NCI-H1417 (cell line): ENCODE measurements at regions not wholly inside any gene's neighbourhood (a gene's known extent, or its start where the extent isn't known, plus 50 kb on each side); places are given as distances from the start of the nearest gene placed in this dataset.
"Not testable (repeated sequence)": the region's sequence is repeated elsewhere in the genome, so short reads cannot be mapped to it uniquely, and the experiment has no call there.

Experiments
- DNase-seq, 3 experiments: peaks; one replicate each; lab custom pipeline; 2025; lab: John Stamatoyannopoulos, UW

- DNase-seq = not testable (repeated sequence)
Measured at GRCh38 chr2:87263868-87264518, 242.3 kb upstream of the PLGLB1 start.

DNA sequence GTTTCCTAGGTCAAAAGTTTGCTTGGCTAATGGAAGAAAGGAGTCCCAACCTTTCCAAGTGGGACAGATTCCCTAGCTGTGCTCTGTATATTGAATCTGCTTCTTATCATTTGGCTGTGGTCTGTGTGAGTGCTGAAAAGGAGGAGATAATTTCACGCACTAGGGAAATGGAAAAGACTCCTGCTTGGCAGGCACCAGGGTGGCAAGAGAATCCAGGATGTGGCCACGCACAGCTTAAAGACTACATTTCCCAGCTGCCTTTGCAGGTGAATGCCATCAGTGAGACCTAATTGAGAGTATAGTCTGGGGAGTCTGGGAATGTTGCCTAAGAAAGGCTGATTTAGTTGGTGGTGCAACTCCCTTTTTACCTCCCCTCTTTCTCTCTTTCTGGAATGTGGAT lies 253.5 kb upstream of the PLGLB1 start:
- DNase-seq = not testable (repeated sequence)

DNA sequence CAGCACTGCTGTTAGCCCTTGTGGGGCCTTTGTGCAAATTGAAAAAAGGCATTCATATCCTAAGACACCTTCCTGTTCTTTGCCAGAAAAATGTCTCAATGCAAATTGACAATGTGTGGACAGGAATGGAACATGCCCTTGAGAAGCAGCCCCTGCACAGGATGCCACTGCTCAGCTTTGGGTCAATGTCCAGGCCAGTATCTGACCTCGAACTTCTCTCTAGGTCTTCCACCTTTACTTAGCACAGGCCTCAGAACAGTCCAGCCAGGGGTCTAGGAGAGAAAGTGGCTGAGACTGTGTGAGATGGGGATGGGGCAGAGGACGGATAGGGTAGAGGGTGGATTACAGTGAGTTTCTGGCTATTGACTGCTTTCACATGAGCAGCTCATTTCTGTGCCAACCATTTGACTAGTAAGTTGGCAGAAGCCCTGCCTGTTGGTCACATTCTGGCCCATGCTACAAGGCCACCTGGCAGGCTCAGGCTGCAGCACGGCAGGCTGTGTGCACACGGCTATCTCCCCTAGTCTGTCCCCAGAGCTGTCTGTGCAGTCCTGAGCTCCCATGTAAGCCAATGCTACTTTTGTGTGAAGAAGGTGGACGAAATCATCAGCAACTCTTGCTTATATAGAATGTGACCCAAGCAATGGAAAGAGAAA lies 254.5 kb upstream of the PLGLB1 start:
- not testable (repeated sequence) for DNase-seq

GRCh38 chr2:87276673-87277072 lies 255.0 kb upstream of the PLGLB1 start:
- DNase-seq = not testable (repeated sequence)

DNA sequence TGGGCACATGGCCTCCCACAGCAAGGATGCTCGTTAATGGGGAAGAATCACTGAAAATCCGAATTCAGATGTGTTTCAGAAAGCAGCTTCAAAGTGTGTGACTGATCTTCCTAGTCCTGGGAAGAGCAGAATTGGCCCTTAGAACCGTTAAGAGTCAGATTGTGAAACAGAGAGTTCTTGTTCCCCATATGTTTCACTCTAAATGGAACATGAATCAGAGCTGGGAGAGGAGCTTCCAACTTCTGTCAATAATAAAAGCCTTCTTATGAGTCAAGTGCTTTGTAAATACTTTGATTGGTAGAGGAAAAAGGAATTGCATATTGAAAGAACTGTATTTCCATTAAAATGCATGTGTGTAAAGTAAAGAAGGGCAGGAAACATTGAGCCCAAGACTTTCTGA lies 256.1 kb upstream of the PLGLB1 start:
- DNase-seq = not testable (repeated sequence)

DNA sequence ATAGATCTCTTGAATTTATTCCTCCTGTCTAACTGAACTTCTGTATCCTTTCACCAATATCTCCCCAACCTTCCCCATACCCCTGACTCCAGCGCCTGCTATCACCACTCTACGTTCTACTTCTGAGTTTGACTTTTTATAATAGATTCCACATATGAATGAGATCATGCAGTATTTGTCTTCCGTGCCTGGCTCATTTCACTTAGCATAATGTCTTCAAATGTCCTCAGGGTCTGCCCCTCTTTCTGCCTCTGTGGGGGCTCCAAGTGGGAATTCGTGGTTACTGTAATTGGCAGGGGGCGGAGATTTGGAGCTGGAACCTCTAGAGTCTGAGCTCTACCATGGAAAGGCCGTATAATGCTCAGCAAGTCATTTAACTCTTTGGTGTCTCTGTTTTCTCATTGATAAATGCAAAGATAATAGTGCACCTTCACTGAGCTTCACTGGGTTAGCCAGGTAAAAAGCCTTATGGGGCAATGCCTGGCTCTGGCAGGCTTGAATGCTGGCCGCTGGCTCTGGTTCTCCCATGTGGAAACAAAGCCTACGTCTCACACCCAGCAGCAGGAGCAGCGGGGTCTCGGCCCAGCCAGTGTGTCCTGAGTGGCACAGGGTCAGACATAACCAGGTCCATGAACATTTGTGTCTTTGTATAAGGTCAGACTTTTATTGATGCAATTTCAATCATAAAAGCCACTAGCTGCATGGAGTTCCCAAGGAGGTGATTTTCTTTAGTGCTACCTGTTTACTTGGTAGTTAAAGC lies 259.1 kb upstream of the PLGLB1 start:
- DNase-seq = not testable (repeated sequence)

DNA sequence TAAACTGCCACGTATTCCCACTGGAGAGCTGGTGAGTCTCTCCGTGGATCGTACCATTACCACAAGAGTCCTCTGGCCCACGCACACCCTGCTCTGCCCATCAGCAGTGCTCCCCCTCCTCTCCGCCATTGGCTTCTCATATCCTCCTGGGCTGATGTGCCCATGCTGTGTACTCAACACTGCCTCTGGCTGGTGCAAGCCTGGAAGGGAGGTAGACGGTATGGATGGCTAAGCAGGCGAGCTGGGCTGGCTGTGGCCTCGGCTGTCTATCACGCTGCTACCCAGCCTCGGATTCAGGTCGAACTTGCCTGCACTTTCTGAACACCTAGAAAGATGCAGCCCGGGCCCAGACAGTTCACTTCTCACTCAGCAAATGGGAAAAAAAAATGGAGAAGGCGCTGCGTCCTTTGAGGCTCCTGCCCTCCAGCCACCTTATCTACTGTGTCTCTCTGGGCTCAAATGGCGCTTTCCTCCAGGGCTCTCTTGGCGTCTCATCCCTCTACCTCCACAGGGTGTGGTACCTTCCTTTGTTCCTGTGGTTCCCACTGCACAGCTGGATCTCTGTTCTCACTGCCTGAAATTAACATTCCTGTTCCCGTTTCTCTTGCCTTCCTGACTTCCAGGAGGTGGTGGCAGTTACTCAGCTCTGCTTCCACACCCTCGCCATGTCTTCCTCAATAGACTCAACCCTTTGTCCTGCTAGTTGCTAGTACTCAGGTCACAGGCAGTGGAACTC lies 262.3 kb upstream of the PLGLB1 start:
- DNase-seq = not testable (repeated sequence)

DNA sequence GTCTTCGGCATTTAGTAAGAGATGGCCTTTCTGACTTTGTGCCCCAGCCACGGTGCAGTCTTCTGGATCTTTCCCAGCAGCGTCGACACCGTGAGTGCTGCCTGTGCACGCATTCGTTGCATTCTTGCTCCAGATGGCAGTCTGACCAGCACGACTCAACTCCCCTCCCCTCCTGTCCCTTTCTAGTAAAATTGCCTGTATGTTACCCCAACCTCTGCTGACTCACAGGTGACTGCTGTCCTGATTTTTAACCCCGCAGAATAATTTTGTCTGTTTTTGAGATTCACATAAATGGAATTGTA lies 262.8 kb upstream of the PLGLB1 start:
- DNase-seq = not testable (repeated sequence)

GRCh38 chr2:87285139-87285538 lies 263.5 kb upstream of the PLGLB1 start:
- DNase-seq = not testable (repeated sequence)

DNA sequence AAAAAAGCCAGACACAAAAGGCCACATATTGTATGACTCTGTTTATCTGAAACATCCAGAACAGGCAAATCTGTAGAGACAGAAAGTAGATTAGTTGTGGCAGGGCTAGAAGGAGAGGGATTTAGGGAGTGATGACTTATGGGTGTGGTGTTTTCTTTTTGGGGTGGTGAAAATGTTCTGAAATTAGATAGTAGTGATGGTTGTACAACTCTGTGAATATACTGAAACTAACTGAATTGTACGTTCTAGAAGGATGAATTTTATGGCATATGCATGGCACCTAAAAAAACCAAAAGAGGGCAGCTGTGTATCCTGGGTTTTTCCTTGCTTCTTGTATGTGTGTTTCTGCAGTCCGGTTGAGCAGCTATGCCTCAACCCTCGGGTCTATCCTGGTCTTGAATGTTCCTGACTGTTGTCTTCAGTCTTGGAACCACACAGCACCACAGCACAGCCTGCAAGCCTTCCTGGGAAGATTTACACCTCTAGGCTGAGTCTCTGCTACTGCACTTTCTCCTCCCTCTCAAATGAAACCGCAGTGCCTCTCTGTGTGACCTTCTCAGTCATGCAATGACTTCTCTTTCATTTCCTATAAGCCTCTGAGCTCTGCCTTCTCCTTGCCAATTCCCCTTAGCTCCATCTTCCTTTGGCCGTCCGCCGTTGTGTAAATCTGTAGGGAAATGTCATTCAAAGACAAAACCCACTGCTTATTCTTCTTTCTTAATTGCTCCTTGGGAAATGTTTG lies 269.1 kb upstream of the PLGLB1 start:
- not testable (repeated sequence) for DNase-seq

DNA sequence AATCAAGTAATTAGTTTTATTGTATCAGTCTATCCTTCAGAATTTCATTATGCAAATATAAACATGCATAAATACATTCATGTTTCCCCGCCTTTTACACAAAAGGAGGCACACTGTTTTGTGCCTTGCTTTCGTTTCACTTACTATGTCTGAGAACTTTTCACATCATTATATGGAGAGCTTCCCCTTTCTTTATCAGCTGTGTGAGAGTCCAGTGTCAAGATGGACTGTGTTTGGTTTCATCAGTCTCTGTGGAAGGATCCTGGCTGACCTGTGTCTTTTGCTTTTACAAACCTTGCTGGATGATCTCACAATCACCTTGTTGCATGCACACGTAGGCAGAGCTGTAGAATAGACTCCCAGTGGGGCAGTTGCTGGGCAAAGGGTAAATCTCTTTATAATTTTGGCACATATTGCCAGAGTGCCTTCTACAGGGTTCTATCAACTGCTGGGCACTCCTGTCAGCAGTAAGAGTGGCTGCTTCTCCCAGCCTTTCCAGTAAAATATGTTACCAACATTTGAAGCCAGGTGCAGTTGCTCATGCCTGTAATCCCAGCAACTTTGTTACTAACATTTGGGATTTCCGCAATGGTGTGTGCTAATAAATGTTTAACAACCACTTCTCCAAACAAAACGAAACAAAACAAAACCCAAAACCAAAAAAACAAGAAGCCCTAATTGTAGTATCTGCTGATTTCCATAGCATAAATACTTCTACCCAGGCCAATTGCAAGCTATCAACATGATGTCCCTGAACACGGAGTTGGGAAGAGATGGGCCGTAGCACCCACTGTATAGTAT lies 270.0 kb upstream of the PLGLB1 start:
- DNase-seq = not testable (repeated sequence)

DNA sequence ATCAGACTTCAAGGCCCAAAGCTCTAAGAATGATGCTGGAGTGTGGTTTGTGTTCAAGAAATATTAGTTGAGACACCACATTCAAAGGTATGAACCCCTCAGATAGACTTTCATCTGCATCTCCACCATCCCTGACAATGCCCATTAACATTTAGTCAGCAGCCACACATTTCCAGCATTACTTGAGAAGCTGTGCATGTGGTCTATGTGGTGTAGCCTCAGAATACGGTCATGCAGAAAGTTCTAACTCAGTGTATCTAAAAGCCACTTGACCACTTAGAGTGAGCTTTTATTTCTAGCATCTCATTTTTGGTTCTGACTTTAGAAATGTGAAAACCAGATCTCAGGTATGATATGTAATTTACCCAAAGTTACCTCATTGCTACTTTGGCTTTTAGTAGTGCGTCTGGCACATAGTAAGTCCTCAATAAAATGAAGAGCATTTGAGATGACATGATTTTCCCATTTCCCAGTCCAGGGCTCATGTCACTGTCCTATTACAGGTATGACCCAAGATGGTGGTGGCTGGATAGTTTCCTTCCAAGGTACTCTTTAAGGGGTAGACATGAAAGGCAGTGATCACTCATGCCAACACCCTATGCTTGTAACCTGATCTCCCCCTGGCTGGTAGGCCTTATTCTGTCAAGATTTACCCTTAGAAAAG lies 272.4 kb upstream of the PLGLB1 start:
- not testable (repeated sequence) for DNase-seq

DNA sequence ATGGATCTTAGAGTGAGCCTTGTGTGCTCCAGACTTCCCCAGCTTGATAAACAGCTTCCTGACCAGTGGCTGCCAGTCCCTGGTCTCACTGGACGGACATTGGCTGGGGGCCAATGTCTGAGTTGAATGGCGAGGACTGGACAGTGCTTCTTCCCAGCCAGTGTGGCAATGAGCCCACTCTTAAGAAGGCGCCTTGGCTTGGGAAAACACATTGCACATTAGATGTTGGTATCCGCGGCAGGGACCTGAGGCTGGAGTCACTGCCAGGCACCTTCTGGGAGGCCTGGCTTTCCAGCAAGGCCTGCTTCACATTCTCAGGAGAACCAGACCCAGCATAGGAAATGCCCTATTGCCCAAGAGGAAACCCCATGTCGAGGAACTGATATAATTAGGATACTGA lies 273.5 kb upstream of the PLGLB1 start:
- not testable (repeated sequence) for DNase-seq

DNA sequence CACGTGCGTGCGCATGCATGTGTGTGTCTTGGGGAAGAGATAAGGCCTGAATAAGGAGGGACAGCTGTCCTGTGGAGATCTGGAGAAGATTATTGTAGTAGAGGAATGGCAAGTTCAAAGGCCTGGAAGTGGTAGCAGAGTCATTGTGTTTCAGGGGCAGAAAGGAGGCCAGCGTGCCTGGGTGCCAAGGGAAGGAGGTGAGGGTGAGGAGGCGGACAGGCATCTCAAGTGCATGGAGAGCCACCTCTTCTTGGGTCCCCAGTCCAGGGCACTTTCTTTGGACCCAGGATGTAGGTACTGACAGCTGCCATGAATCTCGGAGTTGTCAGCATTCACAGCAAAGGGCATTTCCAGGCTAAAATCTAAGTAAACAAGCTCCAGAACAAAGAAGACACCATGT lies 279.7 kb upstream of the PLGLB1 start:
- not testable (repeated sequence) for DNase-seq

DNA sequence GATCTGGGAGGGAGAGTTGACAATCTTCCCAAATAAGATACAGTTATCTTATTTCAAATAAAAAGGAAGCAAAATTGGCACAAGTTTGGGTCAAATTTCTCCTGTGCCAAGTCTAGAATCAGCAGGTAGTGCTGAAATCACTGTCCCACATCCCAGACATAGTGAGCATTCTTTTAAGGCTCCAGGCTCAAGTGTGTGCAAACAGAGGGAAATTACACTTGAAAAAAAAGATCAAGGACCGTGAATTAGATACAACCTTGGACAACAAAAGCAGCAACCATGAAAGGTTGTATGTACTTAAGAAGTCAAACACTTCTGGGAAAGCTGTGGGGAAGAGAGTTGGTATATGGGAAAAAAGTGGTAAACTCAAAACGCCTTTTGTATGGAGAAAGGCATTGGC lies 280.2 kb upstream of the PLGLB1 start:
- not testable (repeated sequence) for DNase-seq

- not testable (repeated sequence) for DNase-seq
Measured at GRCh38 chr2:87308621-87309020, 287.0 kb upstream of the PLGLB1 start.

- not testable (repeated sequence) for DNase-seq
Measured at GRCh38 chr2:87309785-87310184, 288.1 kb upstream of the PLGLB1 start.

GRCh38 chr2:87311896-87312441 lies 290.3 kb upstream of the PLGLB1 start:
- not testable (repeated sequence) for DNase-seq

DNA sequence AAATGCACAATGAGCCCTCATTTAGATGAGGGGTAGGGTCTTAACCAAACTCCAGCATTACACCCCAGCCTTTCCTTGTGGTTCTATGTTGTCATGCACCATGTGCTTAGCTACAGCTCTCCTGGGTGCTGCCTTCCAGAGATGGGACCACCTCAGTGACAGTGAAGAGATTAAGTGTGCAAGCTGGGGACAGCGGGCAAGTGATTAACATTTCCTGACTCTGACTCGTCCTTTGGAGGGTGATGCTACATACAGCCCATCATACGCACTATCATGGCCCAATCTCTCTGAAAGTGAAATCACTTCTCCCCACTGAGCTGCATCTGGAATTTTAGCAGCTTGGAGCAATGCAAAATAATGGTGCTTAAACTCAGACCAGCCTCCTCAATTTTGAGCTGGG lies 293.0 kb upstream of the PLGLB1 start:
- not testable (repeated sequence) for DNase-seq
